SK-N-SH (cell line): ENCODE measurements at regions not wholly inside any gene's neighbourhood (a gene's known extent, or its start where the extent isn't known, plus 50 kb on each side); places are given as distances from the start of the nearest gene placed in this dataset.

Source experiments
- CTCF ChIA-PET: fragments of 300-600, 350-600 bp; formaldehyde crosslinking; extraction: SDS; loops from one replicate; lab custom pipeline; 2021; lab: Yijun Ruan, JAX
- POLR2A ChIA-PET: fragments of 350-600 bp; sonication (Branson Sonifier 250); formaldehyde crosslinking; extraction: SDS; loops from one replicate; lab custom pipeline; 2020; ENCODE audit warnings: antibody characterized with exemption, inconsistent platforms; lab: Yijun Ruan, JAX
- DNase-seq: peaks from one replicate; pipeline ENCODE4 v3.0.0; 2012
- H2AFZ ChIP-seq: fragments of 200-600 bp; sonication (generic); 2 replicates; pipeline ENCODE4 v1.8.1; 2016; ENCODE audit warnings: antibody characterized with exemption, mild to moderate bottlenecking, low read depth
- H3F3A ChIP-seq: fragments of 200-600 bp; sonication (generic); replicated peaks from 2 replicates; pipeline ENCODE3; 2016; ENCODE audit warnings: antibody characterized with exemption, mild to moderate bottlenecking; ENCODE audit not compliant: insufficient read depth
- H3K27ac ChIP-seq, 2 experiments: fragments of 200-500 bp in 1 of 2; fragments of 200-600 bp in 1 of 2; sonication (Bioruptor generic) in 1 of 2; sonication (generic), shearing (Covaris generic) in 1 of 2; 2 replicates each; pipeline versions ENCODE4 v1.5.1 to v1.6.1; 2014 to 2016; ENCODE audit warnings: low read depth in 2 of 2, inconsistent platforms in 1 of 2, low read length in 1 of 2, mild to moderate bottlenecking in 1 of 2, mixed read lengths in 1 of 2
- H3K27me3 ChIP-seq: fragments of 200-600 bp; sonication (generic), shearing (Covaris generic); 2 replicates; pipeline ENCODE4 v1.6.1; 2016; ENCODE audit warnings: mixed run types; ENCODE audit not compliant: insufficient read depth
- H3K36me3 ChIP-seq, 2 experiments: fragments of 200-500 bp in 1 of 2; fragments of 200-600 bp in 1 of 2; sonication (Bioruptor generic) in 1 of 2; sonication (generic) in 1 of 2; replicated peaks in 1 of 2; 2 replicates each; pipeline versions ENCODE3 to v1.5.1; 2014 to 2016; ENCODE audit warnings: low read length in 1 of 2, mild to moderate bottlenecking in 1 of 2; ENCODE audit not compliant: insufficient read depth in 2 of 2, control insufficient read depth in 1 of 2
- H3K4me1 ChIP-seq, 2 experiments: fragments of 200-500 bp in 1 of 2; fragments of 200-600 bp in 1 of 2; sonication (Bioruptor generic) in 1 of 2; sonication (generic), shearing (Covaris generic) in 1 of 2; 2 replicates each; pipeline versions ENCODE4 v1.5.1 to v1.6.1; 2014 to 2016; ENCODE audit warnings: low read depth in 1 of 2, low read length in 1 of 2, mixed run types in 1 of 2; ENCODE audit not compliant: insufficient read depth in 2 of 2, control insufficient read depth in 1 of 2
- H3K4me2 ChIP-seq: fragments of 200-600 bp; sonication (generic), shearing (Covaris generic); 2 replicates; pipeline ENCODE4 v1.6.1; 2017; ENCODE audit warnings: mixed run types
- H3K4me3 ChIP-seq, 2 experiments: fragments of 200-500 bp in 1 of 2; fragments of 200-600 bp in 1 of 2; sonication (Bioruptor generic) in 1 of 2; sonication (generic), shearing (Covaris generic) in 1 of 2; 2 replicates each; pipeline versions ENCODE4 v1.5.1 to v1.8.1; 2014 to 2016; ENCODE audit warnings: low read depth in 2 of 2, inconsistent platforms in 1 of 2, low read length in 1 of 2, mild to moderate bottlenecking in 1 of 2, mixed read lengths in 1 of 2, moderate library complexity in 1 of 2
- H3K79me2 ChIP-seq: fragments of 200-600 bp; sonication (generic); 2 replicates; pipeline ENCODE4 v1.8.1; 2017; ENCODE audit warnings: mild to moderate bottlenecking; ENCODE audit not compliant: insufficient read depth
- H3K9ac ChIP-seq: fragments of 200-600 bp; sonication (generic); 2 replicates; pipeline ENCODE4 v1.6.1; 2017; ENCODE audit warnings: mixed run types
- H3K9me2 ChIP-seq: fragments of 200-600 bp; sonication (generic); 2 replicates; pipeline ENCODE4 v1.6.1; 2017; ENCODE audit warnings: mixed run types
- H3K9me3 ChIP-seq: fragments of 200-600 bp; sonication (generic); 2 replicates; pipeline ENCODE4 v1.6.1; 2017; ENCODE audit warnings: mixed run types, mild to moderate bottlenecking, moderate library complexity
- H4K20me1 ChIP-seq: fragments of 200-600 bp; sonication (generic); 2 replicates; pipeline ENCODE4 v1.6.1; 2017; ENCODE audit warnings: mild to moderate bottlenecking, mixed run types; ENCODE audit not compliant: insufficient read depth
- CHD2 ChIP-seq: fragments of 150-350 bp; IDR thresholded peaks from 2 replicates; pipeline ENCODE4 v1.6.1; 2018; ENCODE audit warnings: low read length; ENCODE audit not compliant: partially characterized antibody
- EP300 ChIP-seq, 2 experiments: IDR thresholded peaks; 2 replicates each; pipeline versions ENCODE4 v1.4.0 to v1.6.1; 2012; ENCODE audit warnings: borderline replicate concordance in 1 of 2, low read depth in 1 of 2, low read length in 1 of 2
- FOSL2 ChIP-seq: IDR thresholded peaks from 2 replicates; pipeline ENCODE4 v1.4.0; 2012; ENCODE audit warnings: low read depth, mild to moderate bottlenecking, moderate library complexity, borderline replicate concordance
- FOXM1 ChIP-seq: IDR thresholded peaks from 2 replicates; pipeline ENCODE4 v1.4.0; 2012; ENCODE audit warnings: low read depth, mild to moderate bottlenecking
- GABPA ChIP-seq: IDR thresholded peaks from 2 replicates; pipeline ENCODE4 v1.4.0; 2012; ENCODE audit warnings: low read depth, mild to moderate bottlenecking
- GATA2 ChIP-seq: sonication (generic); formaldehyde crosslinking; IDR thresholded peaks from 2 replicates; pipeline ENCODE4 v1.5.0; 2020; ENCODE audit warnings: mild to moderate bottlenecking, missing genetic modification reagents
- JUND ChIP-seq: IDR thresholded peaks from 2 replicates; pipeline ENCODE4 v1.4.0; 2012
- MXI1 ChIP-seq: IDR thresholded peaks from 2 replicates; pipeline ENCODE4 v1.6.1; 2012; ENCODE audit warnings: mild to moderate bottlenecking, low read depth, low read length, improper control_type of control experiment
- NFIC ChIP-seq: IDR thresholded peaks from 2 replicates; pipeline ENCODE4 v1.4.0; 2012; ENCODE audit warnings: borderline replicate concordance
- POLR2AphosphoS5 ChIP-seq: IDR thresholded peaks from 2 replicates; pipeline ENCODE4 v1.6.1; 2012; ENCODE audit warnings: low read depth, low read length
- SIN3A ChIP-seq: IDR thresholded peaks from 2 replicates; pipeline ENCODE4 v1.6.1; 2012; ENCODE audit warnings: low read depth, mild to moderate bottlenecking, low read length, moderate library complexity, borderline replicate concordance
- TAF1 ChIP-seq: IDR thresholded peaks from 2 replicates; pipeline ENCODE4 v1.6.1; 2012; ENCODE audit warnings: low read depth, mild to moderate bottlenecking, low read length, moderate library complexity, borderline replicate concordance
- YY1 ChIP-seq: IDR thresholded peaks from 2 replicates; pipeline ENCODE4 v1.4.0; 2012; ENCODE audit warnings: low read depth, mild to moderate bottlenecking
- WGBS: methylation state at CpG from one replicate; pipeline ENCODE4 v1.1.6; 2017; ENCODE audit warnings: low lambda C conversion rate; 5-methylcytosine and 5-hydroxymethylcytosine counted together
- TF ChIP-seq, protein P1 (sequence below): IDR thresholded peaks from 2 replicates; pipeline ENCODE4 v1.4.0; 2012; ENCODE audit warnings: low read depth, borderline replicate concordance
- TF ChIP-seq, protein P2 (sequence below): fragments of 200-600 bp; sonication (generic); IDR thresholded peaks from 2 replicates; pipeline ENCODE4 v1.6.1; 2017; ENCODE audit warnings: antibody characterized with exemption, mild to moderate bottlenecking, moderate library complexity
- TF ChIP-seq, protein P3 (sequence below): IDR thresholded peaks from 2 replicates; pipeline ENCODE4 v1.4.0; 2012; ENCODE audit warnings: low read depth
- TF ChIP-seq, protein P4 (sequence below): IDR thresholded peaks from 2 replicates; pipeline ENCODE4 v1.4.0; 2012; ENCODE audit warnings: low read depth, borderline replicate concordance
- TF ChIP-seq, protein P5 (sequence below): fragments of 150-350 bp; IDR thresholded peaks from 2 replicates; pipeline ENCODE4 v1.6.1; 2016; ENCODE audit warnings: mild to moderate bottlenecking, low read depth, low read length

DNA sequence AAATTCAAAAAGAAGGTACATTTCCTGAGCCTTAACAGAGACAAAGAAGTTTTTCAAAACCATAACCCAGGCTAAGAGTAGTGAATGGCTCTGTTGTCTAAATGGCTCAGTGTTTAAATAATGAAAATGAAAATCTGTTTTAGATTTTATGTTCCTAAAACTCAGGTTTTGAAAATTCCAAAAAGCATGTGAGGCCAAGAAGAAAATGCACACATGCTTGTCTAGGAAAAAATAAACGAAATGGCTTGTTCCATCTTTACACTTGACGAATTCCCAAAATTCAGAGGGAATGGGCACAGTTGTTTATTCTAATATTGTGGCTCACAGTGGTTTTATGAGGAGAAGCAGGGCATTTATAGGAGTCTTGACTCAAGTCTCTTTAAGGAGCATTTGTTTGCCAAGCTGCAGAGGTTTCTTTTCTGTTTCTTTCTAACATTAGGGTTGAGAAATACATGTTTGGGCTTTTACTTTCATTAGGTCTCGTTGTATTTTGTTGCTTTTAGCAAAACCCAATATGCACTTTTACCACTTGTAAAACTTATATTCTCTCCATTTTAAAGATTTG is 527.6 kb upstream of the ANKRD30A start:
- H3K4me3 ChIP-seq: no peak overlapping the region
- no peaks in the 10 kb centered on the region for H3K36me3 ChIP-seq
- no peak for DNase-seq
- H3K9me2 ChIP-seq: no peaks in the 10 kb centered on the region
- H3K9ac ChIP-seq: no peak overlapping the region
- H3K79me2 ChIP-seq: no peaks in the 10 kb centered on the region
- peaks cover 0 to 22% of the 10 kb centered on the region in 2 experiments; a peak in 2 of 4 replicates for H3K4me1 ChIP-seq
- no peak overlapping the region for H3K27ac ChIP-seq
- 50% methylated on average over 3 of the region's 3 CpGs for WGBS
- H3K27me3 ChIP-seq: no peaks in the 10 kb centered on the region
- no peak for TF ChIP-seq YY1
- TF ChIP-seq JUND: no peak
- TF ChIP-seq, protein P1, sequence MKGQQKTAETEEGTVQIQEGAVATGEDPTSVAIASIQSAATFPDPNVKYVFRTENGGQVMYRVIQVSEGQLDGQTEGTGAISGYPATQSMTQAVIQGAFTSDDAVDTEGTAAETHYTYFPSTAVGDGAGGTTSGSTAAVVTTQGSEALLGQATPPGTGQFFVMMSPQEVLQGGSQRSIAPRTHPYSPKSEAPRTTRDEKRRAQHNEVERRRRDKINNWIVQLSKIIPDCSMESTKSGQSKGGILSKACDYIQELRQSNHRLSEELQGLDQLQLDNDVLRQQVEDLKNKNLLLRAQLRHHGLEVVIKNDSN: no peak
- TF ChIP-seq EP300 (IDR thresholded peaks at IDR 0.05; ENCODE audit: borderline replicate concordance in 1 of 2, low read depth in 1 of 2, low read length in 1 of 2): no peak
- no peak for TF ChIP-seq TAF1
- TF ChIP-seq, protein P2, sequence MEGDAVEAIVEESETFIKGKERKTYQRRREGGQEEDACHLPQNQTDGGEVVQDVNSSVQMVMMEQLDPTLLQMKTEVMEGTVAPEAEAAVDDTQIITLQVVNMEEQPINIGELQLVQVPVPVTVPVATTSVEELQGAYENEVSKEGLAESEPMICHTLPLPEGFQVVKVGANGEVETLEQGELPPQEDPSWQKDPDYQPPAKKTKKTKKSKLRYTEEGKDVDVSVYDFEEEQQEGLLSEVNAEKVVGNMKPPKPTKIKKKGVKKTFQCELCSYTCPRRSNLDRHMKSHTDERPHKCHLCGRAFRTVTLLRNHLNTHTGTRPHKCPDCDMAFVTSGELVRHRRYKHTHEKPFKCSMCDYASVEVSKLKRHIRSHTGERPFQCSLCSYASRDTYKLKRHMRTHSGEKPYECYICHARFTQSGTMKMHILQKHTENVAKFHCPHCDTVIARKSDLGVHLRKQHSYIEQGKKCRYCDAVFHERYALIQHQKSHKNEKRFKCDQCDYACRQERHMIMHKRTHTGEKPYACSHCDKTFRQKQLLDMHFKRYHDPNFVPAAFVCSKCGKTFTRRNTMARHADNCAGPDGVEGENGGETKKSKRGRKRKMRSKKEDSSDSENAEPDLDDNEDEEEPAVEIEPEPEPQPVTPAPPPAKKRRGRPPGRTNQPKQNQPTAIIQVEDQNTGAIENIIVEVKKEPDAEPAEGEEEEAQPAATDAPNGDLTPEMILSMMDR: no peak
- no peak for TF ChIP-seq FOSL2
- TF ChIP-seq MXI1: no peak
- TF ChIP-seq, protein P3, sequence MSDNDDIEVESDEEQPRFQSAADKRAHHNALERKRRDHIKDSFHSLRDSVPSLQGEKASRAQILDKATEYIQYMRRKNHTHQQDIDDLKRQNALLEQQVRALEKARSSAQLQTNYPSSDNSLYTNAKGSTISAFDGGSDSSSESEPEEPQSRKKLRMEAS: no peak
- no peak for TF ChIP-seq POLR2AphosphoS5
- TF ChIP-seq FOXM1: no peak
- TF ChIP-seq, protein P4, sequence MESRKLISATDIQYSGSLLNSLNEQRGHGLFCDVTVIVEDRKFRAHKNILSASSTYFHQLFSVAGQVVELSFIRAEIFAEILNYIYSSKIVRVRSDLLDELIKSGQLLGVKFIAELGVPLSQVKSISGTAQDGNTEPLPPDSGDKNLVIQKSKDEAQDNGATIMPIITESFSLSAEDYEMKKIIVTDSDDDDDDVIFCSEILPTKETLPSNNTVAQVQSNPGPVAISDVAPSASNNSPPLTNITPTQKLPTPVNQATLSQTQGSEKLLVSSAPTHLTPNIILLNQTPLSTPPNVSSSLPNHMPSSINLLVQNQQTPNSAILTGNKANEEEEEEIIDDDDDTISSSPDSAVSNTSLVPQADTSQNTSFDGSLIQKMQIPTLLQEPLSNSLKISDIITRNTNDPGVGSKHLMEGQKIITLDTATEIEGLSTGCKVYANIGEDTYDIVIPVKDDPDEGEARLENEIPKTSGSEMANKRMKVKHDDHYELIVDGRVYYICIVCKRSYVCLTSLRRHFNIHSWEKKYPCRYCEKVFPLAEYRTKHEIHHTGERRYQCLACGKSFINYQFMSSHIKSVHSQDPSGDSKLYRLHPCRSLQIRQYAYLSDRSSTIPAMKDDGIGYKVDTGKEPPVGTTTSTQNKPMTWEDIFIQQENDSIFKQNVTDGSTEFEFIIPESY: no peak
- no peak for TF ChIP-seq NFIC
- no peak for TF ChIP-seq CHD2
- TF ChIP-seq, protein P5, sequence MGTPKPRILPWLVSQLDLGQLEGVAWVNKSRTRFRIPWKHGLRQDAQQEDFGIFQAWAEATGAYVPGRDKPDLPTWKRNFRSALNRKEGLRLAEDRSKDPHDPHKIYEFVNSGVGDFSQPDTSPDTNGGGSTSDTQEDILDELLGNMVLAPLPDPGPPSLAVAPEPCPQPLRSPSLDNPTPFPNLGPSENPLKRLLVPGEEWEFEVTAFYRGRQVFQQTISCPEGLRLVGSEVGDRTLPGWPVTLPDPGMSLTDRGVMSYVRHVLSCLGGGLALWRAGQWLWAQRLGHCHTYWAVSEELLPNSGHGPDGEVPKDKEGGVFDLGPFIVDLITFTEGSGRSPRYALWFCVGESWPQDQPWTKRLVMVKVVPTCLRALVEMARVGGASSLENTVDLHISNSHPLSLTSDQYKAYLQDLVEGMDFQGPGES: no peak
- TF ChIP-seq SIN3A: no peak
- no peak for TF ChIP-seq GATA2
- TF ChIP-seq GABPA: no peak
- no peaks in the 10 kb centered on the region for H4K20me1 ChIP-seq
- H3F3A ChIP-seq: peaks cover 8% of the 10 kb centered on the region
- no peaks in the 10 kb centered on the region for H3K9me3 ChIP-seq
- no peak overlapping the region for H2AFZ ChIP-seq
- no peak overlapping the region for H3K4me2 ChIP-seq
- ChIA-PET POLR2A (interaction anchor here (0.6 kb wide), 1 partner anchor 16 kb away, joined by 6 read pairs; no protein-coding TSS in a partner anchor), CTCF (interaction anchor here (1.8 kb wide), 1 partner anchor 13 kb away, joined by 5 read pairs; no protein-coding TSS in a partner anchor)
